HG02852 (cell line): ENCODE measurements at regions not wholly inside any gene's neighbourhood (a gene's known extent, or its start where the extent isn't known, plus 50 kb on each side); places are given as distances from the start of the nearest gene placed in this dataset.
A peak's percentile ranks its signal among the peaks of the same experiment; 100 is the strongest.
"Not testable (repeated sequence)": the region's sequence is repeated elsewhere in the genome, so short reads cannot be mapped to it uniquely, and the experiment has no call there.

Experiments used
- ATAC-seq: cut with Tn5 transposase; IDR thresholded peaks from one replicate; pipeline ENCODE4 v1.9.1; 2021; ENCODE audit warnings: mild to moderate bottlenecking, moderate library complexity; ENCODE audit not compliant: unreplicated experiment

DNA sequence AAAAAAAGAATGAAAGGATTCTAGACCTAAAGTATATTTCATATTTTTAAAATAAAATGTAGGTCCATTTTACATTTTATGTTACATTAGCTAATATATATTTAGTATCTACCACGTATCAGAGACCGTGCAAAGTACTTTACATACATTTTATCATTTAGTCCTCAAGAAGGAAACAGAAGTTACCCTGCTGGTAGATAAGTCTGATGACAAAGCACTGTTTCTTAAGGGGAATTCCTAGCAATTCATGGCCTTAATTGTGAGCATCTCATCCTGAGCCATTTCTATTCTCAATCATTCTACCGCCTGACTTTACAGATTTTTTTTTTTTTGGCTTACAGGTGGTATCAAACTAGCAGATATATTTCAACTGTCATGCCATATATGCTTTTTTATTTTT, 367.7 kb downstream of the PRELID2 start:
- no peak for ATAC-seq

GRCh38 chr5:145466533-145466932, 368.6 kb downstream of the PRELID2 start:
- ATAC-seq, result no peak

GRCh38 chr5:145465474-145466263, 369.5 kb downstream of the PRELID2 start:
- ATAC-seq, result no peak

DNA sequence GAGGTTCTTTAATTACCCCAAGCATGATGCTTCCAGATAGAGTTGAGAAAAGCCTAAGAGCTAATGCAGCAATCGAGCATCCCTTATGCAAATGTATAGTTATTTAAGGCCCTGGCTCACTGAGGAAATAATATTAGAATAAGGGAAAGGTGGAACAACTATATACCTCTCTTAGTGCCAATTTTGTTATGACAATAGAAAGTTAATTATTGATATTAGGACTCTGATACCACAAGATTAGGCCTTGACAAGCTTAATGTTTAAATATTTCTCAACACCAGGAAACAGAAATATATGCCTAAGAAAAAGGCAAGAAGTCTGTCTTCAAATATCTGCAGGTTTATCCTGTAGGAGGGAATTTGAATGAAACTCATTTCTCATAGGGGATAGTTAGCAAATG, 371.0 kb downstream of the PRELID2 start:
- no peak for ATAC-seq

DNA sequence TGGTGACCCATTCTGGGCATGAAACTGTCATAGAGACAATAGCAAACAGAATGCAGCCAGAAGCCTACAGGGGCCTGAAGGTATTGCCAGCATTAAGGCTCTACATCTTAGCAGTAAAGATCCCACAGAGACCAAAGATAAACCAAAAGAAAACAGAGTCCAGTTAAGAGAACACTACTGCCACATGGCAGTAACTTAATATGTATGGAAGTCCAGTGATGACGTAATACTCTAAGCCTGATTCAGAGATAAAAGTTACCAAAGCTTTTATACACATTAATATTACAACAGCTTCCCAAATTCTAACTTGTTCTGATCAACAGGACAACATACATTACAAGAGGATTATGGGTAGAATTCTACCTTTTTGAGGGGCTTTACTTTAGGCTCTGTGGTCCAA, 371.5 kb downstream of the PRELID2 start:
- no peak for ATAC-seq

GRCh38 chr5:145462525-145462924, 372.6 kb downstream of the PRELID2 start:
- ATAC-seq, result no peak

DNA sequence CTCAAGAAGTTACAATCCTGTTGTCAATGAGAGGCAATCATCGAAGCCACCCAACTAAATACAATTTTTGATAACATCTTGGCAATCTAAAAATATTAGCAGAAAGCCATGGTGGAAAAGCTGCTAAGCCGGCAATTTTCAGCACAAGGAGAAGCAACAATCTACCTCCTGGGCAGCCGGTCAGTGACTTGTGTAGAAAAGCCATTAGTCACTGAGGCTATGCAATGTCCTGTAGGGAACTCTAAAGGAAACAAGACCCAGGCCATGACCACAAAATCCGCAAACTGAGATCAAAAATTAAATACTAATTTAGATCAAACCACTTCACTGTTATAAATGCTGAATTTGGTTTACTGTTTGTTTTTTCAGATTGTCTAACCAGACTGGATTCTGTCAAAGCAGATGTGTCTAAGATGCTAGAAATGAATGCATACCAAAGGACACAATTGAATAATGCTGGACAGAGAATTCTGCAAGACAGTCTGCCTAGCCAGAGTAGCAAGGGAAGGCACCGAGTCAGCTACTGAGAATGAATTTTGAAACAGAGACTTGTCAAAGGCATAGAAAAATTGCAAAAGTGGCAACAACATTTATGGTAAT, 384.8 kb downstream of the PRELID2 start:
- no peak for ATAC-seq

DNA sequence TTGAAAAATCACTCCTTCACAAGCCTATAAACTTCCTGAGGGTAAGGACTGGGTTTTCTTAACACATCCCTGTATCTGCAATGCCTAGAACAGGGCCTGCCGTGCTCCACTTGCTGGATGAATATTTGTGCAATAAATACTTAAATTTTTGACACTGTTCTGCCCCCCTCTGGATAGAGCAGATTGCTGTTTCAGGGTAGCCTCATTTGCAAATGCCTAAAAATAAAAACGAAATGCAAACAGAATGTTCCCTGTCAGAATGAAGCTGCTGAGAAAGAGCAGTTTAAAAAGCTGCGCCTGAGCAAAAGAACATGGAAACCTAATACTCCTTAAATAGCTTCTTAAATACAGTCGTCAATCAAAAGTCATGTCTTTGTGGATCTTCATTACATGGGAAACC, 385.3 kb downstream of the PRELID2 start:
- no peak for ATAC-seq

- ATAC-seq, result not testable (repeated sequence)
Measured at GRCh38 chr5:145446875-145447274, 388.3 kb downstream of the PRELID2 start.

GRCh38 chr5:145446412-145446811, 388.7 kb downstream of the PRELID2 start:
- ATAC-seq, result no peak

GRCh38 chr5:145445027-145445426, 390.1 kb downstream of the PRELID2 start:
- ATAC-seq, result no peak

GRCh38 chr5:145443964-145444363, 391.2 kb downstream of the PRELID2 start:
- ATAC-seq, result no peak

- ATAC-seq, result no peak
Measured at GRCh38 chr5:145443366-145443765, 391.8 kb downstream of the PRELID2 start.

- not testable (repeated sequence) for ATAC-seq
Measured at GRCh38 chr5:145442661-145443060, 392.5 kb downstream of the PRELID2 start.

DNA sequence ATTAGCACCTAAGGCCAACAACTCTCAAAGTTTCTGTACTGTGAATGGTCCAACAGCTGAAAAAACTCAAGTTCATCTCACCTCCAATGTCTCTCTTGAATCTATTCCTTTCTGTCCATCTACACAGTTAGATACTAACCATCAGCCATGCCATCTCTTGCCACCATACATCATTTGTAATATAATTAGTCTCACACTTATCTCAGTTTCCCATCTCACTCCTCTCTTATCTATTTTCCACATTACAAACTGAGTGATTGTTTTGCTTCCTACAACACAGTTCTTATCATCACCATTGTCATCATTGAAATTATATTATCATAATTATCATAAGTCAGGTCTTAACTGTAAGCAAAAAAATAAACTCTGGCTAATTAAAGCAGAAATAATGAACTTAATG, 393.9 kb downstream of the PRELID2 start:
- ATAC-seq, result no peak

- ATAC-seq, result no peak
Measured at GRCh38 chr5:145437627-145438026, 397.5 kb downstream of the PRELID2 start.

DNA sequence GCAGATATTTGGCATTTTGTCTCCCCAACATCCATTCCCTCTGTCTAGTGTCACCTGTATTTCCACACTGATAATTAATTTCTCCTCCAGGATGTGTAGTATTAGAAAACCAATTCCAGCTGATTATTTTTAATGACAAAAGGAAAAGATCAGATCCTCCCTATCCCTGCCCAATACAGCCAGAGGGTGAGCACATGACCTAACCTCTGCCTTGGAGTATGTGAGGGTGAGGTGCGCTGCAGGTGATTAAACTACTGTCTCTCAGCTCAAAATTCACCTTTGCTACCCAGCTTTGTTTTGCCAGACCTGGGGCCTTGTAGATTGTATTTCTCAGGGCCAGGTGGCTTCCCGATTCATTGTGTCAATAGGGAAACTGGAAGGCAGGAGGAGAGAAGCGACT, 402.1 kb downstream of the PRELID2 start:
- ATAC-seq, result no peak

- peak; percentile 89 for ATAC-seq
Measured at GRCh38 chr5:145429170-145429569, 406.0 kb downstream of the PRELID2 start.

DNA sequence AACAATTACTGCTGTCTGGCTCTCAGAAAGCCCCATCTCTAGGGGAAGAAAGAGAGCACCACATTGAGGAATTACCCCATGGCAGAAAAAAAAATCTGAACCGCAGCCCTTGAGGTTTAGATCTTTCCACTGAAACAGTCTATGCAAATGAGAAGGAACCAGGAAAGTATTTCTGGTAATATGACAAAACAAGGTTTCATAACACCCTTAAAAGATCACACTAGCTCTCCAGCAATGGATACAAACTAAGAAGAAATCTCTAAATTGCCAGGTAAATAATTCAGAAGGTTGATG, 427.1 kb downstream of the PRELID2 start:
- ATAC-seq, result peak; percentile 80

DNA sequence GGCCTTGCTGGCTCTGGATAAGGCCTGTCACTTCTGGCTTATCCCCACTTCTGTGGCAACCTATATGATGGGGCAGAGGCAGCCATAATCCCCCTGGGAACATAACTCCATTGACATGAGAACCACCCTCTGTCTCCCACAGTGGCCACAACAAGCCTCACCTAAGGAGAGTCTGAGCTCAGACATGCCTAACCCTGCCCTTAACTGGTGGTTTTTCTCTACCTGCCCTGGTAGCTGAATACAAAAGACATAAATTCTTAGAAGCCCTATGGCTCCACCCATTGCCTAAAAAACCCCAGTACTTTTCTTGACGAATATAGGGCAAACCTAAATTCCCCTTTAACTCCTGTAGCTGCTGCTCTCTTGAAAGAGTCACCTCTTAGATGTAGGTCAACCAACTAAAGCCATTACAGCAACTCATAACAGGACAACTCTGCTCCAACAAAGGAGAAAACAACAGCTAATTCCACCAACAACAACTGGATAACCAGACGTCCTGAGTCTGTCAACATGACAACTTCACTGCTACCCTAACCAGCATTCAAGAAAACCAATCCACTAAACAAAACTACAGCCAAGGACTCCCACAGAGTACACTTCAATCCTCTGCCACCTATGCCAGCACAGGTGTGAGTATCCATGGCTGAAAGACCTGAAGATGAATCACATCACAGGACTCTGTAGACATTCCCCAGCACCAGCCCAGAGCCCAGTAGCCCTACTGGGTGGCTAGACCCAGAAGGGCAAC, 427.7 kb downstream of the PRELID2 start:
- peak; percentile 61 for ATAC-seq

GRCh38 chr5:145403992-145404391, 431.1 kb downstream of the PRELID2 start:
- no peak for ATAC-seq

DNA sequence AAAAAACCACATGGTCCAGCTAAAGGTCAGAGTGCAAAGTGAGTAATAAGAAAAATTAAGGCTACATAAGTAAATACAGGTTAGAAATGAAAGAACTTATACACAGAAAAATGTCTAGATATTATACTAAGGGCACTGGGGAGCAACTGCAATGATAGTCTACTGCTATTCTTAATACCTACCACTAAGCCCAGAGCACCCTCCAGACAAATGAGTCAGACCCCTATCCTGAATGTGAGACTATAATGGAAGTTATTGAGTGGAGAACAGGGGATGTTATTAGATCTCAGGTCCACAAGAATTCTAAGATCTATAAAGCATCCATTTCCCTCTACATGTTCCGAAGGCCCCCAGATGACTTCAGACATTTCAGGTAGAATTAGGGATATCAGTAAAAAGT, 438.3 kb downstream of the PRELID2 start:
- no peak for ATAC-seq
